Activated T-helper 1 cell treated with anti-CD3 and anti-CD28 coated beads, Interleukin-2, amount 50 U/mL, for 16 hours (primary cell): ENCODE measurements at regions not wholly inside any gene's neighbourhood (a gene's known extent, or its start where the extent isn't known, plus 50 kb on each side); places are given as distances from the start of the nearest gene placed in this dataset.

ENCODE experiments used
- DNase-seq, 2 donors: peaks; one replicate each; pipeline ENCODE4 v3.0.0-alpha.2; 2020; ENCODE audit warnings: low read depth in 1 of 2, low spot score in 1 of 2

GRCh38 chr5:96140496-96140895 lies 178.8 kb upstream of the ELL2 start:
- DNase-seq, result no peak

GRCh38 chr5:96140084-96140483 lies 178.4 kb upstream of the ELL2 start:
- DNase-seq, result no peak

DNA sequence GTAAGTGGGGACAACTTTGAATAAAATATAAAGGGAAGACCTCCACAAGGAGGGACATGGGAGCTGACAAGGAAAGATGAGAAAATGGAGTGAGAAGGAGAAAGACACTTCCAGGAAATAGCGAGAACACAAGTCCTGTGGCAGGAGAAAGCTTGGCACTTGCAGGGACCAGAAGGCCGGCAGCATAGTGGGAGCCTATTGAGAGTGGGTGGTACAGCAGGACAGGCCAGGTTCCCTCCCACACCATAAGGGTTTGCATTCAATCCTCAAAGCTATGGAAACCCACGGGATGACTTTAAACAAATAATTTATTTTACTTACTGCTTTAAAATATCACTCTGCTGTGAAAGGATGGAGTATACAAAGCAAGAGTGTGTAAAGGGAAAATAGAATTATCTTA lies 173.2 kb upstream of the ELL2 start:
- no peak for DNase-seq

DNA sequence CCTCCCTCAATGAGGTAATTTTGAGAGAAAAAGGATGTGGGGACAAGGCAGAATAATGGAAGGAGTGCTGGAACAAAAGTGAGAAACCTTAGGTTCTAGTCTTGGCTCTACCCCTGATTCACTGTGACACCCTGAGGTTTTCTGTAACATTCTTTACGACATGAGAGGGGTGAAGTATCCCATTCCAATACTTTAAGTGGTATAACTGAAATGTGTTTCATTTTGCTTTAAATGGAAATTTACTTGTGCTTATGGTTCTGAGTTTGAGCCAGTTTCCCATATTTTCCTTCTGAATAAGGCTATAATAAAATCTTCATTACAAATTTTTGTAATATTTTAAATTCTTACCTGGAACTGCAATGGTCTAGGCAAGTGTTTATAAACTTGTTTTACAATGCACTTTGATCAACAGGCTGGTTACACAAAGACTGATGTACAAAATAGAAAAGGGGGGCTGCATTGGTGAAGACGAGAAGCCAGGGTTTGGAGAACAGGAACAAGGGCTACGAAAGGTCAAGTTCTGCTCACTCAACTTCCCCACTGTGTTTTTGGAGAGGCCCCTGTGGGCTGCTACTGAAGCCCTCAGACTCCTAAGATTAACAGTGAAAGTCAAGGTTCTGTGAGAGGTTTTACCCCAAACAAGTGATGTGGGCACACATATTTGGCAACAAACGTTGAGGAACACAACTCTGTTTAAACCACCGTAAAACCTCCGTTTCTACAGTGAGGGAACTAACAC lies 171.9 kb upstream of the ELL2 start:
- no peak for DNase-seq

DNA sequence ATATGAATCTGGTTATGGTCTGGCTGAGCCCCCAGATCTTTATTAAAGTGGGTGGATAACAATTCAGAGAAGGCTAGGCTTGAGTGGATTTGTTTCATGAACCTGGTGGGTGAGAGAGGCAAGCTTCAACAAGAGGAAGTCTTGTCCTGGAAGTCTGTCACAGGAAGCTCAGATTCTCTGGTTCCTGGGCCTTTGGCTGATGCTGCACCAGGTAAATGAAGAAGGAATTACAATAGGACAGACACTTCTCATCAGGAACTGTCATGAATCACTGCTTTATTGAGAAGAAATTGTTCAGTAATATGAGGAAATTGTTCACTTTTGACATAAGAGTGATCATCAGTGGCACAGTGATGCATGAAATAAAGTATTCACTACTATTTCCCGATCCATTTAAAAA lies 167.6 kb upstream of the ELL2 start:
- no peak for DNase-seq

- no peak for DNase-seq
These were observed 166.7 kb upstream of the ELL2 start for GRCh38 chr5:96128204-96128864.

DNA sequence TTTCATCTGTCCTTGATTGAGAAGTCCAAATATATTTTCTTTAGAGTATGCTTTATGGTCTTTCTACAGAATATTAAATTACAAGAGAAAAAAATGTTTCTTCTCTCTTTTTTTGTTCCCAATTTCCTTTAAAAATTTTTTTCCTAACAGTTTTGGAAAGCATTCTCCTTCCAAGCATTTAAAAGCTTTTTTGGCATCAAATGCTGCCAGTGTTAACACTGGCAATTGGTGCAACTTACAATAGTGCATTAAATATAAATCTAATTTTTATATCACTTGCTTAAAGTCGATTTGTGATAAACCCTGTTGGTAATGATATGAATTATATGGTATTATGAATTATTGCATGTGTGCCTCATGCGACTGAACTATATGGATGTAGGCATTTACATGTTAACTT lies 165.9 kb upstream of the ELL2 start:
- no peak for DNase-seq

GRCh38 chr5:96125231-96125891 lies 163.7 kb upstream of the ELL2 start:
- no peak for DNase-seq

DNA sequence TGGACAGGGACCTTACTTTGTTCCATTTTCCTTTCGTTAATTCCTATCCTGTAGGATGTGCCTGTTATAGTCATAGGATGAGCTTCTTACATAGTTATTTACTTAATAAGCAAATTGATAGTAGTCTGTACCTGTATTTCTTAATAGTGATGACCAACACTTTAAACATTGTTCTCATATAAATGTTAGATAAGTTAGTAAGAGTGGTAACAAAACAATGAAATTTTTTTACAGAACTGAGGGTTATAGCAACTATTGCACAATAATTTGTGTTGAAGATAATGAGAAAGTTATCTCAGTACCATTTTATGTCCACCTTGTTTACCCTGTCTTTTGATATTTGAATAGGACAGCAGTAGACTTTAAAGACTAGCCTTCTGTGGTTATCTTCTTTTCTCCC lies 162.9 kb upstream of the ELL2 start:
- DNase-seq, result no peak

GRCh38 chr5:96123418-96123817 lies 161.8 kb upstream of the ELL2 start:
- DNase-seq, result no peak

- no peak for DNase-seq
These were observed 159.7 kb upstream of the ELL2 start for GRCh38 chr5:96121364-96121763.

GRCh38 chr5:96120120-96120519 lies 158.5 kb upstream of the ELL2 start:
- DNase-seq, result no peak

DNA sequence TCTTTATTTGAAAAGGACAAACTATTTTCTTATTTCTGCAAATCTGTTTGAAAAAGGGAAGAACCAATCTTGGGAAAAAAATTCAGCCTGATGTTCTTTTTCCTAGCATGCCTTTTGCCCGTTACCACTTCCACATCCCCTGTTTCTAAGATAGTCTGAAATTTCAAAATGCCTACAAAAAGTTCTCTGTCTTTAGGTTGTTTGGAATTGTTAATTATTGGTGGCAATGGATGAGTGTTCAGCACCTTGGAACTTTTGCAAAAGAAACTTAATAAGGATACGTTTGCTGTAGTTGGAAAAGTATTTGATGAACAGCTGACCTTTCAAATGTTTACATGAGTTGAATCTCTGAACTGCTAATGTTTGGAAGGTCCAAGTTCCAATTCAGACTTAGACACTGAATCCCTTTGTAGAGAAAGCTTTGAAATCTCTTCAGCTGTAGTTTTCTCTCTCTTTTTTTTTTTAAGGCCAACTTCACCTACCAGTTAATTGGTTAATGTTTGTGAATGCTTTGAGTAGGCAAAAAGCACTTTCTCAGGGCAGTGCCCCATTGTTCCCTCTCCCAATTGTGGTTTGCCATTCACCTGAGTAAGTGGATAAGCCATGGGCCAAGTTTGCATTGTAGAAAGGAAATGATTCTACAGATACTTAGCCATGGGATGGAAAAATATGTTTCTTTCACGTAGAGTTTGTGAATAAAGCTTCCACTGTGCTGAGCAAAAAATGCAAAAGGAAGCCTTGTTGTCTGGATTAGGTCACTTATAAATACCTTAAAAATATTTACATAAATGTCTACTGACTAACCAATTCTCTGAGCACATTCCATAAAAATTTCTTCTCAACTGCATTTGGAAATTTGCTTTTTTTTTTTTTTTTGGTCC lies 156.4 kb upstream of the ELL2 start:
- DNase-seq, result no peak

DNA sequence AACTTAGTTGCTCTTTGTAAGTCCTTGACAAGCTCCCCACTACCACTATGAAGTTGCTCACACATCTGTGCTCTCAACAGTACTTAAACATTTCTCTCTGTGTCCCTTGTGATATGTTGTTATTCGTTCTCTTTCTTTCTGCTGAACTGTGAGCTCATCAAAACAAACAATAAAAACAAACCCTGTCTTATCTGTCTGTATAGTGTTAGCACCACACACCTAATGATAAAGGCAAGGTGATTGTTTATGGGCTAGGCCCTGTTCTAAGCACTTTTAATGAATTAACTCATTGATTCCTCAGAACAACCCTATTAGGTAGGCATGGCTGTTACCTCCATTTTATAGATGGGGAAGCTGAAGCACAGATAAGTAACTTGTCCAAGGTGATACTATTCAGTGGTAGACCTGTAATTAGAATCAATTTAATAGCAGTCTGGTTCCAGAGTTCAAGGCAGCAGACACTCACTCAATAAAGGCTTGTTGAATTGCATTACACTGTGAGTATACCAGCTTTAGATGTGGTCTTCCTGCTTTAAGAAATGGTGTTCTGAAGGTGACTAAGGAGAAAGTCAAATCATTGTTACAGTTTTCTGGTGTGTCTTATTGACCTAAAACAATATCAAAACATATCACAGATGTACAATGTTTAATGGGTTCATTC lies 153.6 kb upstream of the ELL2 start:
- DNase-seq, result no peak

- no peak for DNase-seq
These were observed 153.1 kb upstream of the ELL2 start for GRCh38 chr5:96114736-96115135.

GRCh38 chr5:96113170-96113939 lies 151.7 kb upstream of the ELL2 start:
- DNase-seq, result no peak

- DNase-seq, result no peak
These were observed 151.1 kb upstream of the ELL2 start for GRCh38 chr5:96112703-96113102.

DNA sequence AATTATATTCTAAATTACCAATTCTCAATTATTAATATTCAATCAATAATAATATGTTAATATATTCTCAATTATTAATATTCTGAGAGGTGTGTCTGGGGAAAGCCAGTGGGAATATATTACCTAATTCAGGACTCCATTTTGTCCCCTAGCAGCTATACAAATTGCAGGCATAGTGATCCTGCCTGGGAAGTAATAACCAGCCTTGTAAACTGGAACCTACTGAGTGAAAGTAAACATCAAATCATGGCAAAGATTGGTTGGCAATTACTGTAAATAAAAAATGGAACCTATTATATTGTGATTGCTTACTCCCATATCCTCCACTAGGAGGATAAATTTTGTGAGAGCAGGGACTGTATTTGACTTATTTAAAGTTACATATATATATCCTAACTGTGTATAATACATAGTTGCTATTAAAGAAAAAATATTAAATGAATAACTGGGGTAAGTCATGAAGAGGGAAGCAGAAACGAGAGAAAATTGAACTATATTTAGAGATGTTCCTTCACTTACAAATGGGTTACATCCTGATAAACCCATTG lies 150.5 kb upstream of the ELL2 start:
- DNase-seq, result no peak

GRCh38 chr5:96111080-96111756 lies 149.6 kb upstream of the ELL2 start:
- no peak for DNase-seq
